ENCODE measurements at regions not wholly inside any gene's neighbourhood (a gene's known extent, or its start where the extent isn't known, plus 50 kb on each side); places are given as distances from the start of the nearest gene placed in this dataset.
"Not testable (repeated sequence)": the region's sequence is repeated elsewhere in the genome, so short reads cannot be mapped to it uniquely, and the experiment has no call there.

- H3K4me3 ChIP-seq (replicated peaks in 1 of 3; ENCODE audit: low read depth in 2 of 3, low read length in 3 of 3); H3K36me3 ChIP-seq (replicated peaks in 1 of 2; ENCODE audit: control insufficient read depth in 1 of 2, insufficient read depth in 2 of 2, low read length in 2 of 2); H4K20me1 ChIP-seq (ENCODE audit: insufficient read depth, low read length); H3K27ac Mint-ChIP-seq; H3K4me1 Mint-ChIP-seq; H3K4me3 Mint-ChIP-seq; H3K9me3 Mint-ChIP-seq; intact Hi-C loops (cut with micrococcal nuclease); H3K4me1 ChIP-seq (ENCODE audit: control insufficient read depth in 1 of 2, insufficient read depth in 2 of 2, low read length in 2 of 2); H3K9me3 ChIP-seq (replicated peaks in 1 of 2; ENCODE audit: control insufficient read depth in 1 of 2, insufficient read depth in 1 of 2, low read length in 2 of 2); H3K27me3 Mint-ChIP-seq (ENCODE audit: low read depth in 3 of 3); H3K36me3 Mint-ChIP-seq; H3K27ac ChIP-seq (ENCODE audit: low read depth in 1 of 2, low read length in 2 of 2); H3K79me2 ChIP-seq (ENCODE audit: insufficient read depth, low read length); H3K9ac ChIP-seq (ENCODE audit: insufficient read depth, low read length, poor library complexity, severe bottlenecking); H3K4me2 ChIP-seq (replicated peaks; ENCODE audit: extremely low read depth, low read length, poor library complexity, severe bottlenecking); H3K27me3 ChIP-seq (ENCODE audit: control insufficient read depth in 2 of 2, insufficient read depth in 2 of 2, low read length in 2 of 2); H2AFZ ChIP-seq (ENCODE audit: insufficient read depth, low read depth, low read length, poor library complexity, severe bottlenecking): not testable (repeated sequence)
- WGBS (ENCODE audit: insufficient coverage): 29% methylated on average over 2 of the region's 4 CpGs
- peak in 1 of 3 donors; percentile 13 for DNase-seq
Observed at GRCh38 chr1:223961985-223962384, 116.2 kb upstream of the TP53BP2 start.

- H3K79me2 ChIP-seq (ENCODE audit: insufficient read depth, low read length); H3K27me3 Mint-ChIP-seq (ENCODE audit: low read depth in 3 of 3); H3K9me3 Mint-ChIP-seq; H3K36me3 ChIP-seq (replicated peaks in 1 of 2; ENCODE audit: control insufficient read depth in 1 of 2, insufficient read depth in 2 of 2, low read length in 2 of 2); H3K4me1 ChIP-seq (ENCODE audit: control insufficient read depth in 1 of 2, insufficient read depth in 2 of 2, low read length in 2 of 2); H3K4me3 ChIP-seq (replicated peaks in 1 of 3; ENCODE audit: low read depth in 2 of 3, low read length in 3 of 3); DNase-seq; H3K4me3 Mint-ChIP-seq; H3K27ac ChIP-seq (ENCODE audit: low read depth in 1 of 2, low read length in 2 of 2); H3K27me3 ChIP-seq (ENCODE audit: control insufficient read depth in 2 of 2, insufficient read depth in 2 of 2, low read length in 2 of 2); H3K27ac Mint-ChIP-seq; H3K9me3 ChIP-seq (replicated peaks in 1 of 2; ENCODE audit: control insufficient read depth in 1 of 2, insufficient read depth in 1 of 2, low read length in 2 of 2); H2AFZ ChIP-seq (ENCODE audit: insufficient read depth, low read depth, low read length, poor library complexity, severe bottlenecking); H3K4me1 Mint-ChIP-seq; intact Hi-C loops (cut with micrococcal nuclease); H3K9ac ChIP-seq (ENCODE audit: insufficient read depth, low read length, poor library complexity, severe bottlenecking); H3K4me2 ChIP-seq (replicated peaks; ENCODE audit: extremely low read depth, low read length, poor library complexity, severe bottlenecking); H4K20me1 ChIP-seq (ENCODE audit: insufficient read depth, low read length): not testable (repeated sequence)
- WGBS (ENCODE audit: insufficient coverage): no CpG with 5 or more reads among the region's 2 CpGs
- peaks cover 4 to 11% of the 10 kb centered on the region in 2 donors for H3K36me3 Mint-ChIP-seq
Observed at GRCh38 chr1:223952801-223953200, 107.1 kb upstream of the TP53BP2 start.

- H3K4me1 ChIP-seq (ENCODE audit: control insufficient read depth in 1 of 2, insufficient read depth in 2 of 2, low read length in 2 of 2); DNase-seq; H3K4me1 Mint-ChIP-seq; H3K4me2 ChIP-seq (replicated peaks; ENCODE audit: extremely low read depth, low read length, poor library complexity, severe bottlenecking); H3K36me3 ChIP-seq (replicated peaks in 1 of 2; ENCODE audit: control insufficient read depth in 1 of 2, insufficient read depth in 2 of 2, low read length in 2 of 2); H3K4me3 ChIP-seq (replicated peaks in 1 of 3; ENCODE audit: low read depth in 2 of 3, low read length in 3 of 3); H3K27me3 Mint-ChIP-seq (ENCODE audit: low read depth in 3 of 3); intact Hi-C loops (cut with micrococcal nuclease); H3K9me3 ChIP-seq (replicated peaks in 1 of 2; ENCODE audit: control insufficient read depth in 1 of 2, insufficient read depth in 1 of 2, low read length in 2 of 2); H3K27me3 ChIP-seq (ENCODE audit: control insufficient read depth in 2 of 2, insufficient read depth in 2 of 2, low read length in 2 of 2); H3K79me2 ChIP-seq (ENCODE audit: insufficient read depth, low read length); H2AFZ ChIP-seq (ENCODE audit: insufficient read depth, low read depth, low read length, poor library complexity, severe bottlenecking); H3K9ac ChIP-seq (ENCODE audit: insufficient read depth, low read length, poor library complexity, severe bottlenecking); H3K27ac ChIP-seq (ENCODE audit: low read depth in 1 of 2, low read length in 2 of 2); H4K20me1 ChIP-seq (ENCODE audit: insufficient read depth, low read length); H3K9me3 Mint-ChIP-seq; H3K4me3 Mint-ChIP-seq: not testable (repeated sequence)
- WGBS (ENCODE audit: insufficient coverage): 87% methylated on average over 3 of the region's 14 CpGs
- Mint-ChIP-seq H3K27ac (peak overlapping the region in 2 of 7 donors; percentile 15 to 63), H3K36me3 (peaks cover 4 to 11% of the 10 kb centered on the region in 2 donors)
Observed at GRCh38 chr1:223951551-223951950, 105.8 kb upstream of the TP53BP2 start.

- H3K27me3 ChIP-seq (ENCODE audit: control insufficient read depth in 2 of 2, insufficient read depth in 2 of 2, low read length in 2 of 2); intact Hi-C loops (cut with micrococcal nuclease); H4K20me1 ChIP-seq (ENCODE audit: insufficient read depth, low read length); H3K36me3 ChIP-seq (replicated peaks in 1 of 2; ENCODE audit: control insufficient read depth in 1 of 2, insufficient read depth in 2 of 2, low read length in 2 of 2); H3K4me1 Mint-ChIP-seq; H3K79me2 ChIP-seq (ENCODE audit: insufficient read depth, low read length); H3K4me1 ChIP-seq (ENCODE audit: control insufficient read depth in 1 of 2, insufficient read depth in 2 of 2, low read length in 2 of 2); H3K4me3 ChIP-seq (replicated peaks in 1 of 3; ENCODE audit: low read depth in 2 of 3, low read length in 3 of 3); H2AFZ ChIP-seq (ENCODE audit: insufficient read depth, low read depth, low read length, poor library complexity, severe bottlenecking); H3K27me3 Mint-ChIP-seq (ENCODE audit: low read depth in 3 of 3); DNase-seq; H3K4me3 Mint-ChIP-seq; H3K9me3 ChIP-seq (replicated peaks in 1 of 2; ENCODE audit: control insufficient read depth in 1 of 2, insufficient read depth in 1 of 2, low read length in 2 of 2); H3K9ac ChIP-seq (ENCODE audit: insufficient read depth, low read length, poor library complexity, severe bottlenecking); H3K4me2 ChIP-seq (replicated peaks; ENCODE audit: extremely low read depth, low read length, poor library complexity, severe bottlenecking); H3K27ac ChIP-seq (ENCODE audit: low read depth in 1 of 2, low read length in 2 of 2); H3K27ac Mint-ChIP-seq; H3K9me3 Mint-ChIP-seq: not testable (repeated sequence)
- peaks cover 4 to 11% of the 10 kb centered on the region in 2 donors for H3K36me3 Mint-ChIP-seq
- 92% methylated on average over 3 of the region's 10 CpGs for WGBS (ENCODE audit: insufficient coverage)
Observed at GRCh38 chr1:223949944-223950343, 104.2 kb upstream of the TP53BP2 start.

Measured in CD14-positive monocyte (primary cell).